GM12872 (cell line): ENCODE measurements at regions not wholly inside any gene's neighbourhood (a gene's known extent, or its start where the extent isn't known, plus 50 kb on each side); places are given as distances from the start of the nearest gene placed in this dataset.

Experiments
- CTCF ChIP-seq: IDR thresholded peaks from 3 replicates; pipeline ENCODE4 v1.5.1; 2011; ENCODE audit warnings: low read depth, mild to moderate bottlenecking, low read length, moderate library complexity; ENCODE audit not compliant: insufficient read depth

- TF ChIP-seq CTCF = no peak
Measured at GRCh38 chr20:40860487-40860902, 168.1 kb upstream of the TOP1 start.

GRCh38 chr20:40861427-40862008 is 167.1 kb upstream of the TOP1 start:
- no peak for TF ChIP-seq CTCF

- no peak for TF ChIP-seq CTCF
Measured at GRCh38 chr20:40863355-40863919, 165.2 kb upstream of the TOP1 start.

GRCh38 chr20:40864470-40864869 is 164.2 kb upstream of the TOP1 start:
- no peak for TF ChIP-seq CTCF

GRCh38 chr20:40865095-40865494 is 163.5 kb upstream of the TOP1 start:
- no peak for TF ChIP-seq CTCF

- TF ChIP-seq CTCF = no peak
Measured at GRCh38 chr20:40866056-40866455, 162.6 kb upstream of the TOP1 start.

- TF ChIP-seq CTCF = no peak
Measured at GRCh38 chr20:40868551-40869217, 159.9 kb upstream of the TOP1 start.
